HL-60/S4 (cell line): ENCODE measurements at regions not wholly inside any gene's neighbourhood (a gene's known extent, or its start where the extent isn't known, plus 50 kb on each side); places are given as distances from the start of the nearest gene placed in this dataset.

Experiments
- in situ Hi-C: fragments of 300-500 bp; cut with MboI; formaldehyde crosslinking; loops from 2 replicates; pipeline ENCODE4 v1.14.3; 2022; ENCODE audit warnings: low sequenced_read_pairs

DNA sequence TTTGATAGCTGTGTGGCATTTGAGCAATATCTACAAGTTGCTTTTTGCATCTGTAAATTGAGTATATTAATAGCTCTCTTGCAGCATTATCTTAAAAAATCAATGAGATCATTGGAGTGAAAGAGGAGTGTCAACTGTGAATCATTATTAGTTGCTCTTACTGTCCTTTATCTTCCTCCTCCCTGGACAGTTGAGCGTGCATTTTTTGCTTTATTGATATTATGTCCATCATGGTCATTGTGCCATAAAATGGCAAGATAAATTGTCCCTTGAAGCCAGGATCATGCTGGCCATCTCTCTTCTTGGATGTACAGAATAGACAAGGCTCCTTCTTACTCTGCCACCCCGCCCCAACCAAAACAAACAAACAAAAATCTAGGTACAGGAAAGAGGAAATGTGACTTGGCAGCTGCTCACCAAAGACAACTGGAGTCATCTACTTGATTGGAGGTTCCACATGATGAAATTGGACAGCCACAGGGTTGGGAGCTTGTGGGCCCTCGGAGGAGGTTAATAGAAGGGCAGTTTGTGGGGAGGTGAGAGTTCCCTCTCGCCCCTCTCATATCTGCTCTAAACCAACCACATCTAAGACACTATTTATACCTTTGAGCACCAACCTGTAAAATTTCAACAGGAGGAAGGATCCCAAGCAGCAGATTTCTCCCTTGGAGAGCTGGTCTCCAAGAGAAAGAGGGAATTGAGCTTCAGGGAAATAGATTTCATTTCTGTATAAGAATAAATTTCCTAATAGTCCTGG lies 252.7 kb downstream of the SKIDA1 start:
- in situ Hi-C loops = loop anchor here (5.0 to 25.0 kb wide), 2 partner anchors 191 to 386 kb away; partner anchors contain the start of gene NEBL

- in situ Hi-C loops = loop anchor here (5.0 to 25.0 kb wide), 2 partner anchors 189 to 384 kb away; partner anchors contain the start of gene NEBL
Observed at GRCh38 chr10:21270976-21271375, 254.5 kb downstream of the SKIDA1 start.

DNA sequence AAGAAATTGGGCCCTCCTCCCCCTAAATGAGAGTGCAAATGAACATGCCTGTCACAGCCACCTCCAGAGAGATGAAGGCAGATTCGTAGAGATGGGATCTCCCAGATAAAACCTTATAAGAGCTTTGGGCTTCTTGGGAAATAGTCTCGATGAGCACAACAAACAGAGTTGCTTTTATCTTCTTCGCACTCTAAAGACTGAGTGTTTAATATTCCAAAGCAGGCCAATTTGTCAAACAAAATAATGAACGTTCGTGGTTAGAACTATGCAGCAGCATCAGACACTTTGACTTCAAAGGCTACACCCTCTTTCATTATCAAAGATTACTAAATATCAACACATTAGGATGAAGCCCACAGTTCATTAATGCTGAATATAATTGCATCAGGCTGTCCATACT lies 256.2 kb downstream of the SKIDA1 start:
- in situ Hi-C loops = loop anchor here (25.0 kb wide), 1 partner anchor 382 kb away; the partner anchor contains the start of gene NEBL

- in situ Hi-C loops = loop anchor here (25.0 kb wide), 1 partner anchor 378 kb away; the partner anchor contains the start of gene NEBL
Observed at GRCh38 chr10:21265622-21266021, 259.9 kb downstream of the SKIDA1 start.

DNA sequence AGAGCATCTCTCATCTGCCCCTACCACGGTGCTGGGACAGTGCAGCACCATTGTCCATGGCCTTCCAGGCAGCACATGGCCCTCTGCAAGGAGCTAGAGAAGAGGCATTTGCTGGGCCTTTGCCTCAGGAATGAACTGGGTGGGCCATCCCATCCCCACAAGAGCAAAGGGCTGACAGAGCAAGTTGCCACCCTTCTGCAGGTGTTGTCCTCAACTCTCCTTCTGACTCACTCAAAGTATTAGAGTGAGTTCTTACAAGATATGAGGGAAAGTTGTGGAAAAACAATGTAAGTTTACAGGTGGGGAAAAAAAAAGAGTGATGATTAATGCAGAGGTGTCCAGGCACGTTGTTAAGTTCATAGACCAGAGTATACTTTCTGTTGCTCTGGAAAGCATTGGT lies 261.2 kb downstream of the SKIDA1 start:
- in situ Hi-C loops = loop anchor here (25.0 kb wide), 1 partner anchor 377 kb away; the partner anchor contains the start of gene NEBL

DNA sequence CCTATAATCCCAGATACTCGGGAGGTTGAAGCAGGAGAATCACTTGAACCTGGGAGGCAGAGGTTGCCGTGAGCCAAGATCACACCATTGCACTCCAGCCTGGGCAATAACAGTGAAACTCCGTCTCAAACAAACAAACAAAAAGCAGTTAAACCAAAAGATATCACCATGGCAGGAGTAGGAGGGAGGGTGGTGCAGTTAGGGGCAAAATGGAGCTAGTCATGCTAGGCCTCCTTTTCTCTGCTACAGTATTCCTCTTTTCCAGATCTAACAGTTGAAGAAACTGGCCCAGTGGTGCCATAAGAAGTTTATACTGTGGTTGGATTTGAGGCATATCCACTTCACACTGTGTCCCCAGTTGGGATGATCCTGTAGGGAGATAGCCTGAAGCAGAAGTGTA lies 261.6 kb downstream of the SKIDA1 start:
- in situ Hi-C loops = loop anchor here (25.0 kb wide), 1 partner anchor 377 kb away; the partner anchor contains the start of gene NEBL

DNA sequence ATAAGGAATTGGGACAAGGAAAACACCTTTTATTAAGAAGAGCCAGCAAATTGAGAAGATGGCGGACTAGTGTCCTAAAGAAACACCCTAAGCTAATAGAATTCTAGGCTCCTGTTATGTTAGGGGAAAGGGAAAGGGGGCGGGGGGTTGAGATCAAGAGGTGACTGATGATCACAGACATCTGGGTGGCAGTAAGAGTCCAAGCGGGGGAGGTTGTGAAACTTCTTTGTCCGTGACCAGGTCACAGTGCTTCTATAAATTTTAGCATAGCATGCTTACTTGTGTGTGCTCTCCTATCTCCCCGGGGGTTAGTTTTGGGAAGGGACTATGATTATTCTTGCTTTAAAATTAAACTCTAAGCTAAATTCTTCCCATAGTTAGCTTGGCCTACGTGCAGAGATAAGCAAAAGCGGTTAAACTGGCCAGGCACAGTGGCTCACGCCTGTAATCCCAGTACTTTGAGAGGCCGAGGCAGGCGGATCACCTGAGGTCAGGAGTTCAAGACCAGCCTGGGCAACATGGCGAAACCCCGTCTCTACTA lies 262.1 kb downstream of the SKIDA1 start:
- in situ Hi-C loops = loop anchor here (25.0 kb wide), 1 partner anchor 376 kb away; the partner anchor contains the start of gene NEBL

DNA sequence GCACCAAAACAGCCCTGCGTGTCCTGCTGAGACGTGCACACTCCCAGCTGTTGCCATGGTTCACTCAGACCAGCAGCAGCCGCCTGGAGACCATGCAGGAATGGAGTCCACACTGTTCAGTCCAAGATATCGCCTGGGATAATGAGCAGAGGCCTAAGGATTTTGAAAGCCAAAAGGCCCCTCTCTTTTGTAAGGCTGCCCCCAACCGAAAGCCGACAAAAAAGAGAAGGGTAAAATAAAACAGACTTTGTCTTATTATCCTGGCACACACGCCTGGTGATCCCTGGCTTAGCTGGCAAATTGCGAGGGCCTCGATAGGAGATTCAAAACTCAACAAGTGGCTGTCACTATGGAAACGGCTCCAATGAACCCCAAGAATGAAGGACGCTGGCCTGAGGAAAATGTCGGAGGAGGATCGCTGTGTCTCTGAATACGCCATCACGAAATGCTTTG lies 263.6 kb downstream of the SKIDA1 start:
- in situ Hi-C loops = loop anchor here (25.0 kb wide), 1 partner anchor 375 kb away; the partner anchor contains the start of gene NEBL

DNA sequence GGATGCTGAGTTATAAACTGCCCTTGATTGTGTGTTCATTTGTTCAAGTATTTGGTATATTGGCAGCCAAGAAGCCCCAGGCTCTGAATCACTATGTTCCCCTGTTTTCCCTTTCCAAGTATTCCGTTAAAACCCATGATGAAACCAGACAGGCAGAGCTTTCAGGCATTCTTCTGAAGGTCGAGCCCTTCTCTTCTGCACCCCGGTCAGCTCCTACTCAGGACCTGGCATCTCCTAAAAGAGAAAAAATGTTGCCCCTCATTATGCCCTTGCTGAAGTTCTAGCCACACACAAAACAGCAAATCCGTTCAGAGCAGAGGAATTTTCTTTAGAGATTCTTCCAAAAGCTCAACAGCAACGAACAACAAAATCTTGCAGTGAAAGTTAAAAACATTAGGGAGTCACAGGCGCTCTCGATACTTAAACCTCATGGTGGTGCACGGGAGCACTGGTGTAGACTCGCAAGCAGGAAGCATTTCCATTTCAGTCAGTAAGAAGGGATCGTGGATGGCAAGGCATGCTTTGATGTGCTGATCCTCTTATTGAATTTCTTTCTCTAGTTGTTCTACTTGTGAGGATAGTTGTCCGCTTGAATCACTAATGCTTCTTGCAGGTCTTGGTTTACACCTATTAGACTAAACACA lies 264.9 kb downstream of the SKIDA1 start:
- in situ Hi-C loops = loop anchor here (25.0 kb wide), 1 partner anchor 373 kb away; the partner anchor contains the start of gene NEBL

DNA sequence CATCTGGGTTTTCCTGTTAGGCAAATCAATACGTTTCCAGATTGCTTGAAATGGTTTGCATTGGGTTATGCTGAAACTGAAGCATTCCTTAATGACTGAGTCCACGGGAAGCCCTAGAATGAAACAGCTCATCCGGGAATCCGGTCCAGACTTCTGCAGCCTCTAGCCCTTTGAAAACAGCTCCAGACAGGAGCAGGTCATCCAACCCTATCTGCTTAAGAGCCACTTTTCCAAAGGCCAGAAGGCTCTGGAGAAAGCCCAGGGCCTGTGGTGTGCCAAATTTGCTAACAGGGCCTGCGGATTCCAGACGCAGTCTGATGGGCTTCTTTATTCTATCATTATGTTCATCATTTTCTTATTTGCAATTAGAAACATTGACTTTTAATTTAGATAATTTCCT lies 265.4 kb downstream of the SKIDA1 start:
- in situ Hi-C loops = loop anchor here (25.0 kb wide), 1 partner anchor 373 kb away; the partner anchor contains the start of gene NEBL

DNA sequence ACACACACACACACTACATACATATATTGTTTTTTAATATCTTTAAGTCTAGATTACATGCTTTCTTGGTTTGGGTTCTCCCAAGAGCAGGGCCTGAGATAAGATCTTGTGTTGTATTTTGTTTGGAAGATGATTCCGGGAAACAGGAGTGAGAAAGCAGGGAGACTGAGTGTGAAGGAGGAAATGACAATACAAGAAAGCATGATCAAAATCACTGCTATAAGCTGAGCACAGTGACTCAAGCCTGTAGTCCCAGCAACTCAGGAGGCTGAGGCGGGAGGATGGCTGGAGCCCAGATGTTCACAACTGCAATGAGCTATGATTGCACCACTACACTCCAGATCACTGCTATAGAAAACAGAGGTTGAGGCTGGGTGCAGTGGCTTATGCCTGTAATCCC lies 267.6 kb downstream of the SKIDA1 start:
- in situ Hi-C loops = loop anchor here (25.0 kb wide), 1 partner anchor 371 kb away; the partner anchor contains the start of gene NEBL

DNA sequence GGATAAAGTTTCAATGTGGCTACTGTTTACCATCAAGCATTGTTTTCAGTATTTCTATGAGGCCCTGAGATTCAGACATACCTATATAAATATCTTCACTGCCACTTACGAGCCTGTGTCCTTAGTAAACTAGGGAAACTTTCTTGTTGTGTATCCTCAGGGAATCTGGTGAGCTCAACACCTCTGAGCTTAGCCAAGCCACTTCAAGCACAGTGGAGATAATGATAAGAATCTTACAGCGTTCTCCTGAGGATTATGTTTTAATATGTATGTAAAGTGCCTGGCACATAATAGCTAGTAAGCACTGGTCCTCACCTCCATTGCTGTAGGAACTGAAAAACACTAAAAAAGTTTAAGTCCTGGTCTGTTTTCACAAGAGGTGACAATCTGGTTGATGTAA lies 268.3 kb downstream of the SKIDA1 start:
- in situ Hi-C loops = loop anchor here (25.0 kb wide), 1 partner anchor 370 kb away; the partner anchor contains the start of gene NEBL

DNA sequence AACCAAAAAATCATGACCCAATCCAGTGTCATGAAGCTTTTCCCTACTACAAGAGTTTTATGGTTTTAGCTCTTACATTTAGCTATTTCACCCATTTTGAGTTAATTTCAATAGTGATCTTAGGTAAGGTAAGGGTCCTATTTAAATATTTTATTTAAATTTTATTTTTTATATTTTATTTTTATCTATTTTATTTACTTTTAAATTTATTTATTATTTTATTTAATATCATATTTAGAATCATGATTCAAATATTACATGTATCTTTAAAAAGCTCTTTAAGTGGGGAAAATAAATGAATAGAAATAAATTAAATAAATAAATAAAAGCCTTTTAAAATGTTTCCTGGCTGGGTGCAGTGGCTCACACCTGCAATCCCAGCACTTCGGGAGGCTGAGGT lies 276.0 kb downstream of the SKIDA1 start:
- in situ Hi-C loops = no loop called here

DNA sequence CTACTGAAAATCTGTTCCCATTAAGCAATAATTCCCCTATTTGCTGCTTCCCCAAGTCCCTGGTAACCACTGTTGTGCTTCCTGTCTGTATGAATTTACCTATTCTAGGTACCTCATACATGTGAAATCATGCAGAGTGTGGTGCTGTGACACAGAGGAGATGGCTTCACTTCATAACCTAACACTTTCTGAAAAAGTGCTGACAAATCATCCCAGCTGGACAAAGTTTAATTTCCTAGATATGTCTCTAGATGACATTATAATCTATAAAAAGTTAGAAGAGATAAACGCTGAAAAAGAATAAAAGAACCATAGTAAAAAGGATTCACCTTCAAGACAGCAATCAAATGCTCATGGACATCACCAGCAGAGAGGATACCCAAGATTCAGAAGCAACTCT lies 277.9 kb downstream of the SKIDA1 start:
- in situ Hi-C loops = no loop called here

DNA sequence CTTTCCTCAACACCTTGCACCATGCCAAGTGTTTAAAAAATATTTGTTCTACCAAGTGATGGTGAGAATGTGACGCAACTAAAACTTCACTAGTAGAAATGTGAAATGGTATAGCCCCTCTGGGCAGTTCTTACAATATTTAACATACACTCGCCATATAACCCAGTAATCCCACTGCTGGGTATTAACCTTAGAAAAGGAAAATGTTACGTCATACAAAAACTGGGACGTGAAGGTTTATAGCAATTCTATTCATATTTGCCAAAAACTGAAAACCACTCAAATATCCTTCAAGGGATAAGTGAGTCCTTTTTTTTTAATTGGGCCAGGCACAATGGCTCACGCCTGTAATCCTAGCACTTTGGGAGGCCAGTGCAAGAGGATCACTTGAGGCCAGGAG lies 279.3 kb downstream of the SKIDA1 start:
- in situ Hi-C loops = no loop called here

DNA sequence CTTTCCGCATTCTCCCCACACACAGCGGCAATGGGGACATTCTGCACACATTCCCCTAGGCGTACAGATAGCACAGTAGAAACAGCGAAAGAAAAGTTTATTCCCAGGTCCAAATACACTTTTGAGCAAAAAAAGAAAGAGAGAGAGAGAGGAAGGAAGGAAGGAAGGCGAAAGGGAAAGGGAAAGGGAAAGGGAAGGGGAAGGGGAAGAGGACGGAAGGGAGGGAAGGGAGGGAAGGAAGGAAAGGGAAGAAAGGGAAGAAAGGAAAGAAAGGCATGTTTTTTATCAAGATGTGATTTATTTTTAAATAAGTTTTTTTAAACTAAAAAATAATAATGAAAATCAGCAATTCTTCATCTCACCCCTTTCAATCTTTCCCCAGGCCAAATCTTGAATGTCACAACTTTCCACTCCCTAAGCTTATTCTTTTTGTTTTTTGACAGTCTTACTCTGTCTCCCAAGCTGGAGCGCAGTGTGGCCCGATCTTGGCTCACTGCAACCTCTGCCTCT lies 281.7 kb downstream of the SKIDA1 start:
- in situ Hi-C loops = no loop called here

- in situ Hi-C loops = no loop called here
Observed at GRCh38 chr10:21242915-21243314, 282.6 kb downstream of the SKIDA1 start.

DNA sequence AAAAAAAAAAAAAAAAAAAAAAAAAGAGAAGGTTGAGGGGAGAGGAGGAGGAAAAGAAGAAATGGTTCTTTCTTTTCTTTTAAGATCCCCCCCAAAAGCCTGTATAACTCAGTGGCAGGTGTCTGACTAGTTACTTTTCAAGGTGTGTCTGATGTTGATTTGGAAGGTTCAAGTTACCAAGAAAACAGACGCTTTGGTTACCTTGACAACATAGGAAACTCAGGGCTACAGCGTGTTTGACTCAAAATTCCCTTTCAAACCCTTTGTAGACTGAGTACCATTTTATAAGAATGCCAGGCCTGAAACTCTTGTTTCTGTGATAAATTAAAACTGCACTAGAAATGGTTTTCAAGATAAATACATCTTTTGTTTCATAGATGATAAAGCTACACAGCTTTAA lies 286.8 kb downstream of the SKIDA1 start:
- in situ Hi-C loops = no loop called here

- in situ Hi-C loops = no loop called here
Observed at GRCh38 chr10:21238044-21238443, 287.4 kb downstream of the SKIDA1 start.

DNA sequence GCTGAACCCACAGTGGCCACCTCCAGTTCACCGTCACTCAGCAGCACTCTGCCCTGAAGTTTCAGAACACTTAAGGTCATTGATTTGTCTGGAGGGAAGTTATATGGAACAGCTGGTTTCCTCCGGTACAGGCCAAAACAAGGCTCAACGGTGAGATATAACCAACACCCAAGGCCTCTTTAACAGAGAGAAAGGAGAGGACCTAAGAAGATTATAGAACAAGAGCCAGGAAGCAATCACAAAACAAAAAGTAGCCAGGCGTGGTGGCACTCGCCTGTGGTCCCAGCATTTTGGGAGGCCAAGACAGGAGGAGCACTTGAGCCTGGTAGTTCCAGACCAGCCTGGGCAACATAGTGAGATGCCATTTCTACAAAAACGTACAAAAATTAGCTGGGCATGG lies 290.7 kb downstream of the SKIDA1 start:
- in situ Hi-C loops = no loop called here

DNA sequence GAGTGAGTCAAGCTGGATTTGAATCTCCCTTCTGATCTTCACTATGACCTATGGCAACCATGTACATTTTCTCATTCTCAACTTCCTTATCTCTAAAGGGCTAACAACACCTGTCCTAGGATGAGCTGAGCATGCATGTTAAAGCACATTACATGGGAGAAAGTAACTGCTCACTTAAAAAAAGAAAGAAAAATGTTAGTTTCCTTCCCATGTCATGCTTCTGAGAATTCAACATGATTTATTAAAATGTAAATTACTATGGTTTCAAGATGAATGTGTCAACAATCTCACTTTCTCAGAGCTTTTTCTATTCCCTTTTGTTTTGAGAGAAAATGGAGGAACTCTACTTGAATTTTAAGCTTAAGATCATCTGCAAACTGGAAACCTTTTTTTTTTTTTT lies 295.3 kb downstream of the SKIDA1 start:
- in situ Hi-C loops = no loop called here
